Left lung (tissue), 4 donors: ENCODE measurements at regions not wholly inside any gene's neighbourhood (a gene's known extent, or its start where the extent isn't known, plus 50 kb on each side); places are given as distances from the start of the nearest gene placed in this dataset.

Source experiments
- ATAC-seq: fragments of 200-7000 bp; cut with Tn5 transposase; one replicate; pipeline ENCODE4 v1.9.1; 2020; ENCODE audit warnings: moderate library complexity
- DNase-seq, 4 donors: peaks; one replicate each; pipeline ENCODE4 v3.0.0-alpha.2; 2013 to 2020
- H3K27ac ChIP-seq, 2 donors: fragments of 200-600 bp; sonication (generic) in 1 of 2; one replicate each; pipeline versions ENCODE4 v1.5.0 to v1.8.0; 2020 to 2021
- H3K27me3 ChIP-seq, 2 donors: fragments of 200-600 bp; sonication (generic) in 1 of 2; one replicate each; pipeline versions ENCODE4 v1.5.0 to v1.8.0; 2020 to 2021
- H3K36me3 ChIP-seq, 2 donors: fragments of 200-600 bp; sonication (generic) in 1 of 2; one replicate each; pipeline versions ENCODE4 v1.5.0 to v1.8.0; 2020 to 2021
- H3K4me1 ChIP-seq, 2 donors: fragments of 200-600 bp; one replicate each; pipeline ENCODE4 v1.8.0; 2021
- H3K4me3 ChIP-seq, 2 donors: fragments of 200-600 bp; sonication (generic) in 1 of 2; one replicate each; pipeline versions ENCODE4 v1.5.0 to v1.8.0; 2020 to 2021; ENCODE audit warnings: mild to moderate bottlenecking in 1 of 2
- H3K9me3 ChIP-seq, 2 donors: fragments of 200-600 bp; sonication (generic) in 1 of 2; one replicate each; pipeline versions ENCODE4 v1.5.0 to v1.8.0; 2020 to 2021
- intact Hi-C, 2 donors: fragments of 100-400 bp; cut with DNase I; formaldehyde crosslinking; loops; one replicate each; pipeline versions ENCODE4 v1.11.2 to v1.14.2; 2022
- TF ChIP-seq, protein P1 (sequence below), 2 donors: fragments of 200-600 bp; sonication (generic) in 1 of 2; IDR thresholded peaks; one replicate each; pipeline versions ENCODE4 v1.5.0 to v1.8.0; 2021; ENCODE audit warnings: antibody characterized with exemption in 2 of 2
- donor health status: DM: no; HTN: yes; CAD: no.
- donor health status: DM: no; HTN: no; CAD: no.

DNA sequence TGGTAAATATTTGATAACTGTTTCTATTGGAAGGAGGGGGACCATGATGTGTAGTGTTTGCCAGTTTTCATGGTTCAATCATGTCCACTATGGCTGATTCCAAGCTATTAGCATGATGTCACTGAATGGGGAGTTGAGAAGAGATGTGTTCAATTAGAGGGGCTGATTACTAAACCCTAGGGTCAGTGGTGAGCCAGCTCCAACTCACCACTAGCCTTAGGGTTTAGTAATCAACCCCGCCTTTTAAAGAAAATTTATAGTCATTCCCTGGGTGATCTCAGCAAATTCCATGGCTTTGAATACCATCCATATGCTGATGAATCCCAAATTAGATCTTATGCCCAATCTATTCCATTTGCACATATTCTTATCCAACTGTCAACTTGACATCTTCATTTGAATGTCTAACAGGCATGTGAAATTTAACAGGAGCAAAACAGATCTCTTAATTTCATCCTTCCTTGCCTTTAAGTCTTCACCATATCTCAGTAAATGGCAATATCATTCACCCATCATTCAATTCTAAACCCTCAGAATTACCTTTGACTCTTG lies 98.8 kb downstream of the GCNT1 start:
- Histone ChIP-seq H3K4me3 (no peak overlapping the region), H3K27me3 (no peaks in the 10 kb centered on the region), H3K4me1 (peaks cover 0 to 44% of the 10 kb centered on the region in 2 donors), H3K36me3 (no peaks in the 10 kb centered on the region), H3K27ac (no peak overlapping the region), H3K9me3 (no peaks in the 10 kb centered on the region)
- TF ChIP-seq, protein P1, sequence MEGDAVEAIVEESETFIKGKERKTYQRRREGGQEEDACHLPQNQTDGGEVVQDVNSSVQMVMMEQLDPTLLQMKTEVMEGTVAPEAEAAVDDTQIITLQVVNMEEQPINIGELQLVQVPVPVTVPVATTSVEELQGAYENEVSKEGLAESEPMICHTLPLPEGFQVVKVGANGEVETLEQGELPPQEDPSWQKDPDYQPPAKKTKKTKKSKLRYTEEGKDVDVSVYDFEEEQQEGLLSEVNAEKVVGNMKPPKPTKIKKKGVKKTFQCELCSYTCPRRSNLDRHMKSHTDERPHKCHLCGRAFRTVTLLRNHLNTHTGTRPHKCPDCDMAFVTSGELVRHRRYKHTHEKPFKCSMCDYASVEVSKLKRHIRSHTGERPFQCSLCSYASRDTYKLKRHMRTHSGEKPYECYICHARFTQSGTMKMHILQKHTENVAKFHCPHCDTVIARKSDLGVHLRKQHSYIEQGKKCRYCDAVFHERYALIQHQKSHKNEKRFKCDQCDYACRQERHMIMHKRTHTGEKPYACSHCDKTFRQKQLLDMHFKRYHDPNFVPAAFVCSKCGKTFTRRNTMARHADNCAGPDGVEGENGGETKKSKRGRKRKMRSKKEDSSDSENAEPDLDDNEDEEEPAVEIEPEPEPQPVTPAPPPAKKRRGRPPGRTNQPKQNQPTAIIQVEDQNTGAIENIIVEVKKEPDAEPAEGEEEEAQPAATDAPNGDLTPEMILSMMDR (IDR thresholded peaks at IDR 0.05) = no peak
- no peak for DNase-seq
- intact Hi-C loops = no loop called here
- no peak for ATAC-seq

DNA sequence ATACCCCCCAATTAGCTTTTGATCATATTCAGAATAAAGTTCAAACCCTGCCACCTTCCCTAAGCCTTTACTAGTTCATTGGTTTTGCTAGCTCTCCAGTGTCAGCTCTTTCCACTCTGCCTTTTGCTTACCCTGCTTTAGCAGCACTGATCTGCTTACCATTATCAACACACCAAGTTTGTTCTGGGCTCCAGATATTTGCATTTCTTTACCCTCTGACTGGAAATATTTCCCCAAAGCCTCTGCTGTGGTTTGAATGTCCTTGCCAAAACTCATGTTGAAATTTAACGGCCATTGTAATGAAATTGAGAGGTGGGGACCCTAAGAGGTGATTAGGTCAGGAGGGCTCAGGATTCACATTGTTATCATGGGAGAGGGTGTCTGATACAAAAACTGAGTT lies 99.5 kb downstream of the GCNT1 start:
- Histone ChIP-seq H3K27me3 (no peaks in the 10 kb centered on the region), H3K36me3 (no peaks in the 10 kb centered on the region), H3K4me3 (no peak overlapping the region), H3K4me1 (peaks cover 0 to 51% of the 10 kb centered on the region in 2 donors), H3K9me3 (no peaks in the 10 kb centered on the region), H3K27ac (no peak overlapping the region)
- DNase-seq (no peak), ATAC-seq (no peak)
- intact Hi-C loops = no loop called here
- TF ChIP-seq, protein P1 (IDR thresholded peaks at IDR 0.05) = no peak

DNA sequence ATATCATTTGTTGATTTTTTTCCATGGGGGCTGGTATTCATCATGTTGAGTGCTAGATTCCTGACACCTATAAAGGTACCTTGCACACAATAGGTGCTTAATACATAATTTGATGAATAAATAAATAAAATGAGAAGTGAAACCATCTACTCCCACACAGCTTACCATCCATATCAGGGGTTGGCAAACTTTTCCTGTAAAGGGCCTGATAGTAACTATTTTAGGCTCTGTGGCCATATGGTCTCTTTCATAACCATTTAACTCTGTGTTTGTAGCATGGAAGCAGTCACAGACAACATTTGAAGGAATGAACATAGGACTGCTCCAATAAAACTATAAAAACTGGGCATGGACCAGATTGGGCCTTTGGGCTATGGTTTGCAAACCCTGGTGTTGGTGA lies 100.3 kb downstream of the GCNT1 start:
- intact Hi-C loops = no loop called here

DNA sequence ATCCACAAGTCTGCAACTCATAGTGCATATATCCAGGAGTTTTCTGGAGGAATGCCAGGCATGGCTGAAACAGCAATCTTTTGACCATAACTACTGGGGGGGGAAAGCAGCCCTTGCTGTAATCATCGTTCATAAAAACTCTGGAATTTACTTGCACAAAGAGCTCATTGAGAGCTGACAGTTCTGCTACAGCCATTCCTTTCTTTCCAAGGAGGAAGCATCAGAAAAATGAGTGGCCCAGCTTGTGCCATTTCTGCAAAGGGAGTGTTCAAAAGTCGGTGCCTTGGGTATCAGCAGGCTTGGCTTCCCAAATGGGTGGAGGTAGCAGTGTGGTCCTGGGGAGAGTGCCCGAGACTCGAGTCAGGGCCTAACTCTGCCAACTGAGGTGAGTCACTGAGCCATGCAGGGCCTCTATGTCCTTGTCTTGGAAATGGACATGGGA lies 101.5 kb downstream of the GCNT1 start:
- intact Hi-C loops = no loop called here
- TF ChIP-seq, protein P1 (IDR thresholded peaks at IDR 0.05) = no peak
- no peaks in the 10 kb centered on the region for H3K36me3 ChIP-seq
- ATAC-seq (no peak), DNase-seq (no peak)
- H3K9me3 ChIP-seq = no peaks in the 10 kb centered on the region
- peaks cover 0 to 51% of the 10 kb centered on the region in 2 donors for H3K4me1 ChIP-seq
- no peak overlapping the region for H3K4me3 ChIP-seq
- no peak overlapping the region for H3K27ac ChIP-seq
- no peaks in the 10 kb centered on the region for H3K27me3 ChIP-seq

More for the DNA sequence above, 100.3 kb downstream of the GCNT1 start:
- DNase-seq = no peak
- H3K27ac ChIP-seq = no peak overlapping the region
- TF ChIP-seq, protein P1 (IDR thresholded peaks at IDR 0.05) = no peak
- H3K36me3 ChIP-seq = no peaks in the 10 kb centered on the region
- H3K27me3 ChIP-seq = no peaks in the 10 kb centered on the region
- no peak for ATAC-seq
- no peaks in the 10 kb centered on the region for H3K9me3 ChIP-seq
- no peak overlapping the region for H3K4me3 ChIP-seq
- peaks cover 0 to 51% of the 10 kb centered on the region in 2 donors for H3K4me1 ChIP-seq

DNA sequence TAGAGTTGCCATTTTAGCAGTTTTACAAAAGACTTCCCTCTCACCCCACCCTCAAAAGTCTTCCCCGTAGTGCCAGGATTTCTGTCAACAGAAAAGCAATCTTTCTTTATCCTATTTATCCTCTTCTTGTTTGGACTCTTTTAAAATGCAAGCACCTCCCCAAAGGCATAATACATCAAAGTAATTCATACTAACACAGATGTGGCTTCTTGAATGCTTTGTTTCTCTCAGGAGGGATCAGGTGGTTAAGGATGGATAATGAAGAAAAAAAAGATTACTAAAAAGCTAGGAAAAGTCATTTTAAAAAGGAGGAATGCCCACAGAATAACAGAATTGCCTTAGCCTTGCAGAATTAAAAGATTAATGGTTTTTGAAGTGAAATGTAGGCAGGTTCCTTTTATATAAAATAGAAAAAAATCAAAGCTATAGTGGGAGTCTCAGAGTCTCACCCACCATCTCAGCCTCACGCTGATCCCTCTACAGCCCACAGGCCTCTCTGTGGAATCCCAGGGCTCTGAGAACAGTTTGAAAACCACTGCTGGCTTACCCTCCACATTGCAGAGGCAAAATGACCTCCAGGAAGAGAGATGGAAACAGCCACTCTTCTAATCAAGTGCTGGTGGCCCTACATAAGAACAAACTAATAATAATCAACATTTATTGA lies 102.2 kb downstream of the GCNT1 start:
- no peaks in the 10 kb centered on the region for H3K27me3 ChIP-seq
- H3K27ac ChIP-seq = no peak overlapping the region
- intact Hi-C loops = no loop called here
- TF ChIP-seq, protein P1 (IDR thresholded peaks at IDR 0.05) = no peak
- DNase-seq (no peak), ATAC-seq (no peak)
- H3K4me3 ChIP-seq = no peak overlapping the region
- H3K9me3 ChIP-seq = no peaks in the 10 kb centered on the region
- H3K36me3 ChIP-seq = no peaks in the 10 kb centered on the region
- H3K4me1 ChIP-seq = peaks cover 0 to 51% of the 10 kb centered on the region in 2 donors
